Vagina (tissue), 2 donors: ENCODE measurements at regions not wholly inside any gene's neighbourhood (a gene's known extent, or its start where the extent isn't known, plus 50 kb on each side); places are given as distances from the start of the nearest gene placed in this dataset.

Experiments used
- CTCF ChIP-seq, 3 experiments: fragments of 450-650 bp in 2 of 3; fragments of 200-600 bp in 1 of 3; sonication (generic) in 1 of 3; IDR thresholded peaks; one replicate each; pipeline ENCODE4 v1.5.1; 2017 to 2019; ENCODE audit warnings: antibody characterized with exemption in 3 of 3, mild to moderate bottlenecking in 2 of 3, moderate library complexity in 2 of 3
- POLR2A ChIP-seq, 2 donors: fragments of 450-650 bp; IDR thresholded peaks; one replicate each; pipeline ENCODE4 v1.6.1; 2017; ENCODE audit warnings: antibody characterized with exemption in 2 of 2, mild to moderate bottlenecking in 2 of 2, moderate library complexity in 2 of 2
- POLR2AphosphoS5 ChIP-seq, 2 donors: sonication (generic); formaldehyde crosslinking; IDR thresholded peaks; one replicate each; pipeline ENCODE4 v1.9.0; 2017; ENCODE audit warnings: antibody characterized with exemption in 2 of 2, mild to moderate bottlenecking in 2 of 2, low read depth in 1 of 2; ENCODE audit not compliant: insufficient read depth in 1 of 2

- no peak for TF ChIP-seq CTCF (IDR thresholded peaks at IDR 0.05)
- no peak for TF ChIP-seq POLR2A (IDR thresholded peaks at IDR 0.05)
- no peak for TF ChIP-seq POLR2AphosphoS5 (IDR thresholded peaks at IDR 0.05; ENCODE audit: insufficient read depth in 1 of 2, low read depth in 1 of 2)
Measured at GRCh38 chrX:107559506-107559905, 68.8 kb upstream of the PRPS1 start.
